Neural cell (in vitro differentiated cells): ENCODE measurements at regions not wholly inside any gene's neighbourhood (a gene's known extent, or its start where the extent isn't known, plus 50 kb on each side); places are given as distances from the start of the nearest gene placed in this dataset.

Experiments
- CTCF ChIP-seq: fragments of 450-650 bp; IDR thresholded peaks from 2 replicates; pipeline ENCODE4 v1.5.1; 2014; ENCODE audit warnings: antibody characterized with exemption, mild to moderate bottlenecking, moderate library complexity; ENCODE audit not compliant: poor library complexity, severe bottlenecking
- EZH2 ChIP-seq: fragments of 200-600, 300-800 bp; shearing (Covaris generic), sonication (generic); IDR thresholded peaks from 2 replicates; pipeline ENCODE4 v1.6.1; 2014; ENCODE audit warnings: antibody characterized with exemption, low read length, borderline replicate concordance, mild to moderate bottlenecking; ENCODE audit not compliant: insufficient read depth, poor library complexity, severe bottlenecking
- MXI1 ChIP-seq: fragments of 450-650 bp; conservative IDR thresholded peaks from 2 replicates; pipeline ENCODE4 v1.6.1; 2014; ENCODE audit warnings: antibody characterized with exemption, mild to moderate bottlenecking; ENCODE audit not compliant: poor library complexity, severe bottlenecking
- POLR2AphosphoS5 ChIP-seq: IDR thresholded peaks from 2 replicates; pipeline ENCODE4 v1.6.1; 2012
- RAD21 ChIP-seq: fragments of 450-650 bp; conservative IDR thresholded peaks from 2 replicates; pipeline ENCODE4 v1.6.1; 2014; ENCODE audit warnings: antibody characterized with exemption, mild to moderate bottlenecking, moderate library complexity
- SMC3 ChIP-seq: fragments of 450-650 bp; conservative IDR thresholded peaks from 2 replicates; pipeline ENCODE4 v1.6.1; 2014; ENCODE audit warnings: antibody characterized with exemption, mild to moderate bottlenecking, moderate library complexity; ENCODE audit not compliant: poor library complexity
- TAF1 ChIP-seq: IDR thresholded peaks from 2 replicates; pipeline ENCODE4 v1.6.1; 2012; ENCODE audit warnings: low read depth
- TF ChIP-seq, protein P1 (sequence below): IDR thresholded peaks from 2 replicates; pipeline ENCODE4 v1.6.1; 2012; ENCODE audit warnings: borderline replicate concordance

GRCh38 chr5:82397741-82398320, 119.7 kb upstream of the RPS23 start:
- no peak for TF ChIP-seq CTCF
- no peak for TF ChIP-seq EZH2
- TF ChIP-seq MXI1: no peak
- no peak for TF ChIP-seq POLR2AphosphoS5
- TF ChIP-seq SMC3: no peak
- TF ChIP-seq RAD21: no peak
- TF ChIP-seq, protein P1, sequence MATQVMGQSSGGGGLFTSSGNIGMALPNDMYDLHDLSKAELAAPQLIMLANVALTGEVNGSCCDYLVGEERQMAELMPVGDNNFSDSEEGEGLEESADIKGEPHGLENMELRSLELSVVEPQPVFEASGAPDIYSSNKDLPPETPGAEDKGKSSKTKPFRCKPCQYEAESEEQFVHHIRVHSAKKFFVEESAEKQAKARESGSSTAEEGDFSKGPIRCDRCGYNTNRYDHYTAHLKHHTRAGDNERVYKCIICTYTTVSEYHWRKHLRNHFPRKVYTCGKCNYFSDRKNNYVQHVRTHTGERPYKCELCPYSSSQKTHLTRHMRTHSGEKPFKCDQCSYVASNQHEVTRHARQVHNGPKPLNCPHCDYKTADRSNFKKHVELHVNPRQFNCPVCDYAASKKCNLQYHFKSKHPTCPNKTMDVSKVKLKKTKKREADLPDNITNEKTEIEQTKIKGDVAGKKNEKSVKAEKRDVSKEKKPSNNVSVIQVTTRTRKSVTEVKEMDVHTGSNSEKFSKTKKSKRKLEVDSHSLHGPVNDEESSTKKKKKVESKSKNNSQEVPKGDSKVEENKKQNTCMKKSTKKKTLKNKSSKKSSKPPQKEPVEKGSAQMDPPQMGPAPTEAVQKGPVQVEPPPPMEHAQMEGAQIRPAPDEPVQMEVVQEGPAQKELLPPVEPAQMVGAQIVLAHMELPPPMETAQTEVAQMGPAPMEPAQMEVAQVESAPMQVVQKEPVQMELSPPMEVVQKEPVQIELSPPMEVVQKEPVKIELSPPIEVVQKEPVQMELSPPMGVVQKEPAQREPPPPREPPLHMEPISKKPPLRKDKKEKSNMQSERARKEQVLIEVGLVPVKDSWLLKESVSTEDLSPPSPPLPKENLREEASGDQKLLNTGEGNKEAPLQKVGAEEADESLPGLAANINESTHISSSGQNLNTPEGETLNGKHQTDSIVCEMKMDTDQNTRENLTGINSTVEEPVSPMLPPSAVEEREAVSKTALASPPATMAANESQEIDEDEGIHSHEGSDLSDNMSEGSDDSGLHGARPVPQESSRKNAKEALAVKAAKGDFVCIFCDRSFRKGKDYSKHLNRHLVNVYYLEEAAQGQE: no peak
- TF ChIP-seq TAF1: no peak
